Peyer's patch (tissue), 4 donors: ENCODE measurements at regions not wholly inside any gene's neighbourhood (a gene's known extent, or its start where the extent isn't known, plus 50 kb on each side); places are given as distances from the start of the nearest gene placed in this dataset.

Source experiments
- POLR2A ChIP-seq, 2 donors: fragments of 450-650 bp; IDR thresholded peaks; one replicate each; pipeline ENCODE4 v1.5.1; 2017; ENCODE audit warnings: antibody characterized with exemption in 2 of 2, mild to moderate bottlenecking in 2 of 2, moderate library complexity in 2 of 2
- TF ChIP-seq, protein P1 (sequence below), 6 experiments: fragments of 450-650 bp in 4 of 6; fragments of 200-600 bp in 2 of 6; sonication (generic) in 1 of 6; IDR thresholded peaks; one replicate each; pipeline ENCODE4 v1.5.1; 2017 to 2019; ENCODE audit warnings: antibody characterized with exemption in 6 of 6, mild to moderate bottlenecking in 3 of 6, moderate library complexity in 1 of 6

DNA sequence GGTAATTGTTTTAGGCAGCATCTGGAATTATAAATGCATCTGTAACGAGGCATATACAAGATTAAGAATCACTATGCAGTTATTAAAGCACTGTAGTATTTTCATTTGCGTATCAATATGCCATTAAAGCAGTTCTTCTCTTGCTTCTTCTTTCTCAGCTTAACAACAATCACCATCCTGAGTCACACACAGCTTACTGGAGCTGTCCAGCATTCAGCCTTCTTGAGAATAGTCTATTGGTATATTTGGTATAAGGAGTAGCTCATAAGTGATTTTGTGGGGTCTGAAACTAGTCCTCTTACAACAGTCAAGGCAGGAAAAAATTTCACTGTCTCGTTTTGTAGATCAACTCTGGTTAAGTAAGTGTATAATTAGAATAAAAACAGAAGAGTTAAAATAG lies 523.0 kb upstream of the FOXG1 start:
- TF ChIP-seq, protein P1, sequence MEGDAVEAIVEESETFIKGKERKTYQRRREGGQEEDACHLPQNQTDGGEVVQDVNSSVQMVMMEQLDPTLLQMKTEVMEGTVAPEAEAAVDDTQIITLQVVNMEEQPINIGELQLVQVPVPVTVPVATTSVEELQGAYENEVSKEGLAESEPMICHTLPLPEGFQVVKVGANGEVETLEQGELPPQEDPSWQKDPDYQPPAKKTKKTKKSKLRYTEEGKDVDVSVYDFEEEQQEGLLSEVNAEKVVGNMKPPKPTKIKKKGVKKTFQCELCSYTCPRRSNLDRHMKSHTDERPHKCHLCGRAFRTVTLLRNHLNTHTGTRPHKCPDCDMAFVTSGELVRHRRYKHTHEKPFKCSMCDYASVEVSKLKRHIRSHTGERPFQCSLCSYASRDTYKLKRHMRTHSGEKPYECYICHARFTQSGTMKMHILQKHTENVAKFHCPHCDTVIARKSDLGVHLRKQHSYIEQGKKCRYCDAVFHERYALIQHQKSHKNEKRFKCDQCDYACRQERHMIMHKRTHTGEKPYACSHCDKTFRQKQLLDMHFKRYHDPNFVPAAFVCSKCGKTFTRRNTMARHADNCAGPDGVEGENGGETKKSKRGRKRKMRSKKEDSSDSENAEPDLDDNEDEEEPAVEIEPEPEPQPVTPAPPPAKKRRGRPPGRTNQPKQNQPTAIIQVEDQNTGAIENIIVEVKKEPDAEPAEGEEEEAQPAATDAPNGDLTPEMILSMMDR (IDR thresholded peaks at IDR 0.05): no peak
- TF ChIP-seq POLR2A (IDR thresholded peaks at IDR 0.05): no peak
